IMR-90 (cell line): ENCODE measurements at regions not wholly inside any gene's neighbourhood (a gene's known extent, or its start where the extent isn't known, plus 50 kb on each side); places are given as distances from the start of the nearest gene placed in this dataset.

Experiments
- ATAC-seq: fragments of 200-7000 bp; cut with Tn5 transposase; 2 replicates; pipeline ENCODE4 v1.9.1; 2020; ENCODE audit warnings: low read depth, mild to moderate bottlenecking, moderate library complexity
- BruUV-seq: library from RNA; stranded (reverse); fragments of 400-500 nt; replicated peaks from 2 replicates; lab custom pipeline; 2021; lab: Mats Ljungman, UMichigan
- CTCF ChIA-PET: fragments of 300-600 bp; formaldehyde crosslinking; extraction: SDS; loops from one replicate; lab custom pipeline; 2021; ENCODE audit warnings: antibody characterized with exemption; lab: Yijun Ruan, JAX
- POLR2A ChIA-PET: fragments of 300-600 bp; sonication (Branson Sonifier 250); formaldehyde crosslinking; loops from one replicate; lab custom pipeline; 2022; ENCODE audit warnings: antibody characterized with exemption; ENCODE audit not compliant: unreplicated experiment; lab: Charles Lee
- DNase-seq: peaks from one replicate; pipeline ENCODE4 v3.0.0; 2013
- H2AFZ ChIP-seq: replicated peaks from 2 replicates; pipeline ENCODE3; 2013; ENCODE audit warnings: low read length, mild to moderate bottlenecking; ENCODE audit not compliant: poor library complexity
- H2AK5ac ChIP-seq: 2 replicates; pipeline ENCODE4 v1.6.1; 2013; ENCODE audit warnings: low read depth, low read length, inconsistent platforms
- H2AK9ac ChIP-seq: replicated peaks from 2 replicates; pipeline ENCODE3; 2013; ENCODE audit warnings: mild to moderate bottlenecking, low read depth, low read length, moderate library complexity; ENCODE audit not compliant: poor library complexity
- H2BK120ac ChIP-seq: 2 replicates; pipeline ENCODE4 v1.6.1; 2013; ENCODE audit warnings: low read depth, low read length, inconsistent platforms
- H2BK15ac ChIP-seq: 3 replicates; pipeline ENCODE4 v1.6.1; 2013; ENCODE audit warnings: low read depth, low read length, inconsistent platforms
- H2BK20ac ChIP-seq: 2 replicates; pipeline ENCODE4 v1.6.1; 2013; ENCODE audit warnings: low read depth, mild to moderate bottlenecking, inconsistent platforms, low read length, moderate library complexity
- H2BK5ac ChIP-seq: 2 replicates; pipeline ENCODE4 v1.6.1; 2013; ENCODE audit warnings: mild to moderate bottlenecking, low read depth, low read length, inconsistent platforms; ENCODE audit not compliant: poor library complexity, severe bottlenecking
- H3K14ac ChIP-seq: replicated peaks from 2 replicates; pipeline ENCODE4 v1.6.1; 2013; ENCODE audit warnings: low read depth, low read length, inconsistent platforms
- H3K18ac ChIP-seq: 2 replicates; pipeline ENCODE4 v1.6.1; 2013; ENCODE audit warnings: low read depth, low read length, control low read depth
- H3K23ac ChIP-seq: 2 replicates; pipeline ENCODE4 v1.6.1; 2013; ENCODE audit warnings: low read depth, low read length, inconsistent platforms
- H3K27ac ChIP-seq: 2 replicates; pipeline ENCODE4 v1.5.1; 2013; ENCODE audit warnings: mild to moderate bottlenecking, control low read depth, low read length; ENCODE audit not compliant: insufficient read depth
- H3K27me3 ChIP-seq: 2 replicates; pipeline ENCODE4 v1.6.1; 2013; ENCODE audit warnings: low read length; ENCODE audit not compliant: control insufficient read depth, insufficient read depth
- H3K36me3 ChIP-seq: 2 replicates; pipeline ENCODE4 v1.6.1; 2013; ENCODE audit warnings: low read length, mixed read lengths; ENCODE audit not compliant: control insufficient read depth, insufficient read depth
- H3K4ac ChIP-seq: 2 replicates; pipeline ENCODE4 v1.6.1; 2013; ENCODE audit warnings: low read depth, low read length, inconsistent platforms
- H3K4me1 ChIP-seq: 2 replicates; pipeline ENCODE4 v1.6.1; 2013; ENCODE audit warnings: low read length, mixed read lengths; ENCODE audit not compliant: control insufficient read depth, insufficient read depth
- H3K4me2 ChIP-seq: 2 replicates; pipeline ENCODE4 v1.6.1; 2013; ENCODE audit warnings: low read depth, mild to moderate bottlenecking, control low read depth, low read length, moderate library complexity
- H3K4me3 ChIP-seq: 2 replicates; pipeline ENCODE4 v1.5.1; 2013; ENCODE audit warnings: low read depth, mild to moderate bottlenecking, control low read depth, low read length, moderate library complexity; ENCODE audit not compliant: insufficient read depth
- H3K56ac ChIP-seq: 2 replicates; pipeline ENCODE4 v1.6.1; 2013; ENCODE audit warnings: low read length, inconsistent platforms; ENCODE audit not compliant: insufficient read depth; ENCODE audit errors: extremely low read depth
- H3K79me1 ChIP-seq, 2 experiments: 2 replicates each; pipeline ENCODE4 v1.6.1; 2013; ENCODE audit warnings: low read length in 2 of 2, inconsistent platforms in 1 of 2, low read depth in 1 of 2
- H3K9ac ChIP-seq: 2 replicates; pipeline ENCODE4 v1.6.1; 2013; ENCODE audit warnings: low read depth, low read length, control low read depth
- H3K9me1 ChIP-seq: 2 replicates; pipeline ENCODE4 v1.6.1; 2013; ENCODE audit warnings: low read length, inconsistent platforms; ENCODE audit not compliant: insufficient read depth
- H3K9me3 ChIP-seq: 2 replicates; pipeline ENCODE4 v1.6.1; 2013; ENCODE audit warnings: low read length; ENCODE audit not compliant: control insufficient read depth, insufficient read depth
- H4K20me1 ChIP-seq: 2 replicates; pipeline ENCODE4 v1.6.1; 2013; ENCODE audit warnings: low read length, inconsistent platforms; ENCODE audit not compliant: insufficient read depth
- H4K5ac ChIP-seq: 2 replicates; pipeline ENCODE4 v1.6.1; 2013; ENCODE audit warnings: mild to moderate bottlenecking, low read depth, low read length, control low read depth
- H4K8ac ChIP-seq, 2 experiments: 2 replicates each; pipeline ENCODE4 v1.6.1; 2013; ENCODE audit warnings: low read depth in 2 of 2, low read length in 2 of 2, control low read depth in 1 of 2, inconsistent platforms in 1 of 2
- H4K91ac ChIP-seq: 2 replicates; pipeline ENCODE4 v1.6.1; 2013; ENCODE audit warnings: low read depth, low read length, inconsistent platforms; ENCODE audit not compliant: insufficient read depth
- CEBPB ChIP-seq: IDR thresholded peaks from 2 replicates; pipeline ENCODE4 v1.6.1; 2012; ENCODE audit warnings: low read depth, low read length, improper control_type of control experiment
- CHD1 ChIP-seq: IDR thresholded peaks from 2 replicates; pipeline ENCODE4 v1.6.1; 2012; ENCODE audit warnings: low read depth, low read length, improper control_type of control experiment
- FOS ChIP-seq: fragments of 150-350 bp; IDR thresholded peaks from 2 replicates; pipeline ENCODE4 v1.6.1; 2016; ENCODE audit warnings: low read depth, low read length
- MAFK ChIP-seq: IDR thresholded peaks from 2 replicates; pipeline ENCODE4 v1.6.1; 2012; ENCODE audit warnings: low read depth, low read length, improper control_type of control experiment
- MXI1 ChIP-seq: IDR thresholded peaks from 2 replicates; pipeline ENCODE4 v1.6.1; 2012; ENCODE audit warnings: low read depth, mild to moderate bottlenecking, low read length, moderate library complexity, borderline replicate concordance
- RAD21 ChIP-seq: IDR thresholded peaks from 2 replicates; pipeline ENCODE4 v1.6.1; 2012; ENCODE audit warnings: low read length, improper control_type of control experiment
- RFX5 ChIP-seq: IDR thresholded peaks from 2 replicates; pipeline ENCODE4 v1.8.0; 2012; ENCODE audit warnings: low read depth, mild to moderate bottlenecking, low read length, moderate library complexity
- WGBS, 2 experiments: methylation state at CpG; one replicate each; pipeline versions ENCODE4 v1.1.5 to v1.1.7; 2013; ENCODE audit warnings: missing lambda C conversion rate in 2 of 2; ENCODE audit not compliant: insufficient read length in 1 of 2; ENCODE audit errors: extremely low coverage in 2 of 2; 5-methylcytosine and 5-hydroxymethylcytosine counted together
- dilution Hi-C: fragments of 300-500 bp; cut with HindIII; formaldehyde crosslinking; loops from one replicate; pipeline ENCODE4 v1.14.3; 2018; ENCODE audit warnings: low sequenced_read_pairs; ENCODE audit not compliant: unreplicated experiment
- in situ Hi-C: fragments of 300-500 bp; cut with MboI; formaldehyde crosslinking; loops from 3 replicates; pipeline ENCODE4 v1.14.3; 2019; ENCODE audit warnings: low sequenced_read_pairs, inconsistent platforms, mixed read lengths
- intact Hi-C: fragments of 100-400 bp; cut with micrococcal nuclease; formaldehyde crosslinking; loops from 2 replicates; pipeline ENCODE4 v1.10.0; 2022
- TF ChIP-seq, protein P1 (sequence below): conservative IDR thresholded peaks from 2 replicates; pipeline ENCODE4 v1.5.1; 2012; ENCODE audit warnings: mild to moderate bottlenecking, low read depth, low read length, improper control_type of control experiment

- TSS peak; percentile 79 for BruUV-seq
Measured at GRCh38 chr6:26199773-26200764, 112.8 kb downstream of the HFE start.

More at GRCh38 chr6:26199773-26200764, 112.8 kb downstream of the HFE start:
- peak; percentile 38 for DNase-seq
- peak overlapping the region; percentile 26; the same call in 1 of the 2 replicates for H3K18ac ChIP-seq
- no peaks in the 10 kb centered on the region for H3K27me3 ChIP-seq
- H3K79me1 ChIP-seq: peaks cover 0 to 6% of the 10 kb centered on the region in 2 experiments; a peak in 1 of 4 replicates
- peak overlapping the region; percentile 2; the same call in 1 of the 2 replicates for H2AK5ac ChIP-seq
- no peak overlapping the region; the same call in 1 of the 2 replicates for H2BK20ac ChIP-seq
- H4K8ac ChIP-seq: peak overlapping the region in 1 of 2 experiments; percentile 4; a peak in 1 of 4 replicates
- H2BK15ac ChIP-seq: no peak overlapping the region
- ATAC-seq: peak; percentile 2
- in situ Hi-C loops: loop anchor here (25.0 kb wide), 2 partner anchors 937 to 1637 kb away; a partner anchor contains a TSS
- intact Hi-C loops: loop anchor here (5.0 kb wide), 2 partner anchors 168 to 932 kb away; a partner anchor contains a TSS
- ChIA-PET CTCF (interaction anchor here (1.0 kb wide), 1 partner anchor 17 kb away, joined by 4 read pairs; a partner anchor contains a TSS), POLR2A (interaction anchor here (0.6 to 6.5 kb wide), 14 partner anchors 12 to 947 kb away, joined by 3 to 50 read pairs (median 4); a partner anchor contains a TSS)
- peak overlapping the region; percentile 4; the same call in 1 of the 2 replicates for H4K91ac ChIP-seq
- peak overlapping the region; percentile 15; the same call in 1 of the 2 replicates for H4K5ac ChIP-seq
- peak overlapping the region; percentile 57 for H3K56ac ChIP-seq
- H2BK120ac ChIP-seq: peak overlapping the region; percentile 17
- no peaks in the 10 kb centered on the region for H3K9me1 ChIP-seq
- H3K27ac ChIP-seq: peak overlapping the region; percentile 12
- peak overlapping the region; percentile 89 for H3K4me2 ChIP-seq
- H2AFZ ChIP-seq: peak overlapping the region; percentile 40
- WGBS, 2 experiments: 0% methylated on average over 5 of the region's 20 CpGs; no CpG with 5 or more reads in 1 of the 2 experiments
- no peak overlapping the region for H2AK9ac ChIP-seq
- no peaks in the 10 kb centered on the region; the same call in 1 of the 2 replicates for H3K4me1 ChIP-seq
- dilution Hi-C loops: no loop called here
- no peaks in the 10 kb centered on the region for H3K9me3 ChIP-seq
- no peak overlapping the region; the same call in 1 of the 2 replicates for H3K14ac ChIP-seq
- H3K36me3 ChIP-seq: no peaks in the 10 kb centered on the region
- peak overlapping the region; percentile 2 for H3K9ac ChIP-seq
- peak overlapping the region; percentile 67 for H2BK5ac ChIP-seq
- H4K20me1 ChIP-seq: peaks cover 12% of the 10 kb centered on the region
- peak overlapping the region; percentile 54 for H3K4me3 ChIP-seq
- H3K23ac ChIP-seq: peak overlapping the region; percentile 3
- H3K4ac ChIP-seq: peak overlapping the region; percentile 28
- TF ChIP-seq CEBPB (no peak), FOS (no peak), CHD1 (no peak), MAFK (peak; percentile 52), MXI1 (no peak), RFX5 (no peak), RAD21 (no peak)
- TF ChIP-seq, protein P1, sequence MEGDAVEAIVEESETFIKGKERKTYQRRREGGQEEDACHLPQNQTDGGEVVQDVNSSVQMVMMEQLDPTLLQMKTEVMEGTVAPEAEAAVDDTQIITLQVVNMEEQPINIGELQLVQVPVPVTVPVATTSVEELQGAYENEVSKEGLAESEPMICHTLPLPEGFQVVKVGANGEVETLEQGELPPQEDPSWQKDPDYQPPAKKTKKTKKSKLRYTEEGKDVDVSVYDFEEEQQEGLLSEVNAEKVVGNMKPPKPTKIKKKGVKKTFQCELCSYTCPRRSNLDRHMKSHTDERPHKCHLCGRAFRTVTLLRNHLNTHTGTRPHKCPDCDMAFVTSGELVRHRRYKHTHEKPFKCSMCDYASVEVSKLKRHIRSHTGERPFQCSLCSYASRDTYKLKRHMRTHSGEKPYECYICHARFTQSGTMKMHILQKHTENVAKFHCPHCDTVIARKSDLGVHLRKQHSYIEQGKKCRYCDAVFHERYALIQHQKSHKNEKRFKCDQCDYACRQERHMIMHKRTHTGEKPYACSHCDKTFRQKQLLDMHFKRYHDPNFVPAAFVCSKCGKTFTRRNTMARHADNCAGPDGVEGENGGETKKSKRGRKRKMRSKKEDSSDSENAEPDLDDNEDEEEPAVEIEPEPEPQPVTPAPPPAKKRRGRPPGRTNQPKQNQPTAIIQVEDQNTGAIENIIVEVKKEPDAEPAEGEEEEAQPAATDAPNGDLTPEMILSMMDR: no peak
